ENCODE measurements at regions not wholly inside any gene's neighbourhood (a gene's known extent, or its start where the extent isn't known, plus 50 kb on each side); places are given as distances from the start of the nearest gene placed in this dataset.

- TF ChIP-seq EZH2 (IDR thresholded peaks at IDR 0.05): no peak
- TF ChIP-seq POLR2AphosphoS5 (IDR thresholded peaks at IDR 0.05; ENCODE audit: borderline replicate concordance, low read depth, low read length): no peak
Observed at GRCh38 chr7:85830982-85831381, 644.1 kb upstream of the SEMA3D start.

Measured in SK-N-MC (cell line).